IPS DF 19.7 (cell line): ENCODE measurements at regions not wholly inside any gene's neighbourhood (a gene's known extent, or its start where the extent isn't known, plus 50 kb on each side); places are given as distances from the start of the nearest gene placed in this dataset.

Experiments
- DNase-seq: peaks from one replicate; pipeline ENCODE4 v3.0.0-alpha.2; 2013; ENCODE audit warnings: low read depth, low spot score

- DNase-seq: no peak
Observed at GRCh38 chr7:156104501-156105336, 292.5 kb upstream of the SHH start.

DNA sequence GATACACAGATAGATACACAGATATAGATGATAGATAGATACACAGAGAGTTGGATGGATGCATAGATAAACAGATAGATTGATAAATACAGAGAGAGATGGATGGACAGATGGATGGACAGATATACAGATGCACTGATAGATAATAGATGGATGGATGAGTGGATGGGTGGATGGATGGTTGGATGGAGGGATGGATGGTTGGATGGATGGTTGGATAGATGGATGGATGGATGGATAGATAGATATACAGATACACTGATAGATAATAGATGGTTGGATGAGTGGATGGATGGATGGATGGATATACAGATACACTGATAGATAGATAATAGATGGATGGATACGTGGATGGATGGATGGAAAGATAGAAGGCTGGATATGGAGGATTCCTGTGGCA lies 290.0 kb upstream of the SHH start:
- no peak for DNase-seq

- no peak for DNase-seq
Observed at GRCh38 chr7:156101355-156101754, 289.1 kb upstream of the SHH start.

DNA sequence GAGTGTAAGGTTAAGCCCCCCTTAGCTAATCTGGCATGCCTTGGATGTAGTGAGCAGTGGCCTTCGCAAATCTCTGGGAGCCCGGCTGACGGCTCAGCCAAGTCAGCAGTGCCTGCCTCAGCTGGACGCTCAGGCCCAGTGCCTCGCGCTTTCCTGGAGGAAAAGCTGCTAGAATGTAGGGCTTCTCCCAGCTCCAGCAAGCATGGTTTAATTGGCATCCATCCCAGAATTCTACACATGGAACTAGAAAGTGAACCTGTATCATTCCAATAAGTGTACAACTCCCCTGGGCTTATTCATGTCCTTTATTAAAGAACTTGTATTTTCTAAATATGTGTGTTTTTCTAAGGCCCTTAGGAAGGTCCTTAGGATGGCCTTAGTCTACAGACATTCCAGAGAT lies 287.8 kb upstream of the SHH start:
- DNase-seq: no peak

DNA sequence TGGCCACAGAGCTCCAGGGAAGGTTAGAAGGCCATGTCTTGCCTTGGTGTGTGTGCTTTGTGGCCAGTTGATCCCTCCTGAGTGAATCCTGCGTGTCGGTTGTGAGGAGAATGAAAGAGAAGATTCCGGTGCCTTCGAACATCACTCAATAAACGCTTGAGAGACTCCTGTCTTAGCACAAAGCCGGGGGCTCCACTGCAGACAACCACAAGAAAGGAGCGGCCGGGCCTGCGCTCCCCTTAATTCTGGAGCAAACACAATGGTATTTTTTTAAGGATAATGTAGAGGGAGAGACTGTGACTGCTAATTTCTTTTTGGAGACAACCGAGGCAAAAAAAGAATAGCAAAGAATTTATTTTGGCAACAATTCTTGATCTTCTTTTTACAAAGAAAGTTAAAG lies 286.8 kb upstream of the SHH start:
- DNase-seq: no peak

GRCh38 chr7:156096771-156097538 lies 284.7 kb upstream of the SHH start:
- no peak for DNase-seq

- no peak for DNase-seq
Observed at GRCh38 chr7:156095908-156096539, 283.8 kb upstream of the SHH start.

DNA sequence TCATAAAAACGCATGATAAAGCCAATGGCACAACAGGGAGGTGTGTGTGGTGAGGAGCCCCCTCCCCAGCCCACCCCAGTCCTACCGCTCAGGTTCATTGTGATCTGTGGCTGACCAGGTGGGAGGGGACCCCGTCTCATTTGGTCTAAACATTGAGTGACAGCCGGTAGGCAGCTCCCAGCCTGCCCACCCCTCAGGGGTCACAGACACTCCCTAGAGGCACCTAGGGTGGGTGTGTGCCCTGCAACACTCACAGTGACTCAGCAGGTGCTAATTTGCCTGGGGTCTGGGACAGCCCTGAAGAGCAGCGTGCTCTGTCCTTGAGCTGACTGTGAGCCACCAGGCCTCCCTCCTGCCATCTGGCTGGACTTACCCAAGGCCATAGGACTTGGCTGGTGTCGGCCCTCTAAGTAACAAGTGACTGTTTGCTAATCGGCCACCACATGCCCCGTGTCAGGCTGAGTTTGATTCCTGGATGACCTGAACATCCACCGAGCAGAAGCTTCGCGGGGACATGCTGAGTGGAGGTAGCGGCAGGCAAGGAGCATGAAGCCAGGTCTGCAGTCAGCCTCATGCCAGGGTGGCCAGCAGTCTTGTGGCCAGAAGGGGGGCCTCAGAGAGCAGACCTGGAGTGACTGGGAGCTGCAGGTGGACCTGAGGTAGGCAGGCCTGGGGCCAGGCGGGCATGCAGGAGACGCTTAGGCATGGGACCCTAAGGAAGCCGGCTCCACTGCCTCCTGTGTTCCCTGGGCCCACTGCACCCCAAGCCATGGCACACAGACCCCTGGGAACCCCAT lies 282.3 kb upstream of the SHH start:
- no peak for DNase-seq

GRCh38 chr7:156092307-156092706 lies 280.0 kb upstream of the SHH start:
- DNase-seq: no peak

- no peak for DNase-seq
Observed at GRCh38 chr7:156091519-156092080, 279.3 kb upstream of the SHH start.

GRCh38 chr7:156090988-156091387 lies 278.7 kb upstream of the SHH start:
- no peak for DNase-seq

GRCh38 chr7:156089222-156089621 lies 277.0 kb upstream of the SHH start:
- DNase-seq: no peak

GRCh38 chr7:156088115-156088514 lies 275.9 kb upstream of the SHH start:
- DNase-seq: no peak

GRCh38 chr7:156082048-156083040 lies 270.1 kb upstream of the SHH start:
- no peak for DNase-seq

- no peak for DNase-seq
Observed at GRCh38 chr7:156080596-156080995, 268.3 kb upstream of the SHH start.

- no peak for DNase-seq
Observed at GRCh38 chr7:156080046-156080445, 267.8 kb upstream of the SHH start.

DNA sequence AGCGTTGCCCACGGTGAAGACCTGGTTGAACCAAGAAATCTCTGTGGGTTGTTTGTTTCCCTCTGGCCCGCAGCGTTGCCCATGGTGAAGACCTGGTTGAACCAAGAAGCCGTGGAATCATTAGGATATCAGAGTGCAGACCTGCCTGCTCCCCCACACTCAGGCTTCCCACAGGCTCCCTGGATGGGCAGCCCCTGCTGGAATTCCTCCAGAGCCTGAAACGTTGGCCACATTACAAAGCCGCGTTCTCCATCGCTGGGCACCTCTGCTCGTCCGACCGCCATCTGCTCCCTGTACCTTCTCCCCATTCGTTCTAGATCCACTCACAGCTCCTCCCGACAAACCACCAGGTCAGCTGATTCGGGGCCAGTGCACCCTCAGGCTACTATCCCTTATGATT lies 266.9 kb upstream of the SHH start:
- no peak for DNase-seq

DNA sequence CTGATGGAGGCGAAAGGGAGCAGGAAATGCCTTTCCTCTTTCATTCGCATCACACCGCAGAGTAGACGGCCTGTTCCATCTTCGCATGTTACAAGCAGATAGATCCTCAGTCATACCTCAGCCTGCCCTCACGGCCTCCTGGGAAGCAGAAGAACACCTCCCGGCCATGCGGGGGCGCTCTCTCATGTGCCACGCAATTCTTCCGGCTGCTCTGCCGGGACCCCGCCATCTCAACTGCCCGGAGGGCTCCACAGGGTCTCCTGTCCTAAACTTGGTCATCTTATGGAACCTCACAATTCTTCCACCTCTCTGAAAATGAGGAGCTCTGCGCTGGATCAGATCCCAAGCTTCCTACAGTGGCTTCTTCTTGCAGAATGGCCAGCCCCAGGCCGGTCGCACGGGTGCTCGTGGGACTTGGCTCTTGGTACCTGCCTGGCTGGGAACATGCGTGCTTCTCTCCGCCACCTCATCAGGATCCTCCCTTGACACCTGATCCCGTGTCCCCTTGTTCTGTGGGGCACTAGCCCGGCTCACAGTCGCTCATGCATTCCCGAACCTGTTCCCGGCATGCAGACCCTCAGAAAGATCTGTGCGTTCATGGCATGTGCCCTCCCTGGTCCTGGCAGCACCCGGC lies 262.8 kb upstream of the SHH start:
- no peak for DNase-seq

DNA sequence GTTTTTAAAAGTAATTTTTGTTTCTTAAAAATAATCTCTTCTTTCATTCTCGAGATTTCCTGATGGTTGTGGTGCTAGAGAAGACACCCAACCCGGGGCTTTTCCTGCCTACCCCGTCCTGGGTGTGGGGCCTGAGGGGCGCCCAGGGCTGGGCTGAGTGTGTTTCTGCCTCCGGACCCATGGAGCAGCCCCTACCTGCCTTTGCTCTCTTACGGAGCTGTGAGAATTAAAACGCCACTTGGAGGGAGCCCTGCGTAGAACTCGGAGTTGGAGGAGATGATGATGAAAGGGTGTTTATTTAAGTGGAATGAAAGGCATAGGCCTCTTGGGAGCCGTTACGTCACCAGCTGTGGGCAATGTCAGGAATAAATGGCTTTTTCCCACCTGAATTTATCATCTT lies 261.8 kb upstream of the SHH start:
- DNase-seq: no peak
